Fibroblast of peridontal ligament (primary cell): ENCODE measurements at regions not wholly inside any gene's neighbourhood (a gene's known extent, or its start where the extent isn't known, plus 50 kb on each side); places are given as distances from the start of the nearest gene placed in this dataset.
"Not testable (repeated sequence)": the region's sequence is repeated elsewhere in the genome, so short reads cannot be mapped to it uniquely, and the experiment has no call there.

Experiments
- DNase-seq: peaks from one replicate; pipeline ENCODE4 v3.0.0-alpha.2; 2010; ENCODE audit errors: extremely low read depth

DNA sequence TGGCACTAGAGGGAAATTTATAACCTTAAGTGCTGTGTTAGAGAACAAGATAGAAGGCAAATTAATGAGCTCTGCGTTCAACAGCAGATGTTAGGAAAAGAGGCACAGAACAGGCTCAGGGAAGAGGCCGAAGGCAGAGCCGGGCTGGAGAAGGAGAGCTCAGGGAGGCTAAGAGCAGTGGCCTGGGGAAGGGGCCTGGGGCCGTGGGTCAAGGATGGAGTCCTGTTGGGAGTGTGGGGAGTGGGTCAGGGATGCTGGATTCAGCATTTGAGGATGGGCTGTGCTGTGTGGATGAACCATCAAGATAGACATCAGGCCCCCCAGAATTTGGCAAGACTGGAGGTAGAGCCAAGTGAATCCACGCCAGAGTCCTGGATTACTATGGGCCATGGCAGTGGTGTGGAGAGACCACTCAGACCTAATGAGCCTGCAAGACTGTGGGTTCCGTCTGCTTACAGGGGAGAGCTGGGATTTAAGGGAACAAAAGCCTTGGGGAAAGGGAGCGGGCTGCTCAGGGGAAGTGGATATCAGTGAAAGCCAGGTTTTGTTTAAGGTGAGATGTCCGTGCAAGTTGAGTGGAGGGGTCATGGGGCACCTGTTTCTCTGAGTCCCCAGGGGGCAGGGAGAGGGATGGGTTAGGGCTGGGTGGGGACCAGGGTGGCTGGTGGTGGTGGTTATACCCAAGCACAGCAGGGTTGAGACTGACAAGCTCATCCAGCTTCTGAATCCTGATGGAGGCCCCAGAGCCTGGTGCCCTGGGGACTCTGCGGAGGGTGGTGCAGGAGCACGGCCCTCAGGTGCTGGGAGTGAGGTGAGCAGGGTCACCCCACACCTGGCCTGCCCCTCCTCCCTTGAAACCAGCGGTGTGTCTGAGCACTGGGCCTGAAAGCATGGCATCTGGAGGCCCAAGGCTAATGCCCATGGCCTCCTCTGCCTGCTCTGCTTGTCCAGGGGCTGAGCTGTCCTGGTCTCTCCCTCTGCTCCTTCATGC is 101.7 kb downstream of the BMS1 start:
- DNase-seq = no peak

DNA sequence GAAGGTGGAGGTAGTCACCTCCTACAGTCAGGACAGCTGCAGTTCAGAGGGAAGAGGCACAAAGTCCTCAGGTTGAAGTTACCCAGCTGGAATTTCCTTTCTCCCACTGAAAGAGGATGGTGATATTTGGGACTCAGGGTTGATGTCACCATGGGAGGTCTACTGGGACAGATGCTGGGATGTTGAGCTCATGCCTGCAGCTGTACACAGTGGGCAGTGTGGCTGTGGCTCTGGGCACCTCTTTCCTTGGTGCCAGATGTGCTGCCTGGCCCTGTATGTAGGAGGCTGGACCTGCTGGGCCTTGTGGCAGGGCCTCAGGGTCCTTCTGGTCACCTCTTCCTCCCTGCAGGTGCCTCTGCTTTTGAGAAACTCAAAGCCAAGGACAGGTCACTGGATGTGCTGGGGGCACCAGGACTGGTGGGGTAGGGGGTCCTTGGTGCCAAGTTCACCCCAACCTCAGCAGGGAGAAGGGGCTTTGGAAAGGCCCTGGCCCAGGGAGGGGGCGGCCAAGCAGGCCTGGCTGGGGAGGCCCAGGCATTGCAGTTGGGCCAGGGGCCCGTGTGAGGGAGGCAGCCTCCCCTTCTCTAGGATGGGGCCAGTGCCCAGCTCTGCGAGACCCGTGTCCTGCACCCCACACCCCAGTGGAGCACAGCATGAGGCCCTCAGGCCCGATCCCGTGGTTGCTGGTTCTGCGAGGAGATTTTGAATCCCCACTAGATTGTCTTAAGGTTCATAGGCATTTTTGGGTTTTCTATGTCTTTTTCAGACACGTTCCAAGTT is 103.1 kb downstream of the BMS1 start:
- no peak for DNase-seq

DNA sequence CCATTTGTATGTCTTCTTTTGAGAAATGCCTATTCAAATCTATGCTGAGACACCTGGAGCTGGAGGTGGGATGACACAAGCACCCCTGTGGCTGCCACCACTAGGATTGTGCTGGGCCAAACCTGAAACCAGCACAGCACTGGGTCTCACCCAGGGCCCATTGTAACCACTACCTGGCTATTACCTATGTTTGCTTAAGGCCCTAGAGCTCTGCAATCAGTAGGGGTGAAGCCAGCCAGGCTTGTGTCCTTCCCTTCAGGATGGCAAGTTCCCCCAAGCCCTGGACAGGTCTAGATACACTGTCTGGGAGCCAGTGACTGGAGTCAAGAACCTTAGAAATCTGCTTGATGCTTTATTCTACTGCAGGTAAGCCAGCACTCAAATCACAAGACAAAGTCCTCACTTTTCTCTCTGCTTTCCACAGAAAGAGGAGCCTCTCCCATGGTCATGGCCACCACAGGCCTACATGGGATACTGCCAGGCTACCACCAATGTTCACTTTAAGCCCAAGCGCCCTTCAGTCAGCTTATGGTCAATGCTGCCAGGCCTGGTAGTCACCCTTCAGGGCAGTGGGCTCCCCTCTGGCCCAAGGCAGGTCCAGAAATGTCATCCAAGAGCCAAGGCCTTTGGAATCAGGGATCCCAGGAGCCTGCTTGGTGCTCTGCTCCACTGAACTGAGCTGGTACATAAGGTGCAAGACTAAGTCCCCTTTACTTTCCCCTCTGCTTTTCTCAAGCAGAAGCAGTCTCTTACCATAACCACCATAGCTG is 105.3 kb downstream of the BMS1 start:
- DNase-seq = no peak

DNA sequence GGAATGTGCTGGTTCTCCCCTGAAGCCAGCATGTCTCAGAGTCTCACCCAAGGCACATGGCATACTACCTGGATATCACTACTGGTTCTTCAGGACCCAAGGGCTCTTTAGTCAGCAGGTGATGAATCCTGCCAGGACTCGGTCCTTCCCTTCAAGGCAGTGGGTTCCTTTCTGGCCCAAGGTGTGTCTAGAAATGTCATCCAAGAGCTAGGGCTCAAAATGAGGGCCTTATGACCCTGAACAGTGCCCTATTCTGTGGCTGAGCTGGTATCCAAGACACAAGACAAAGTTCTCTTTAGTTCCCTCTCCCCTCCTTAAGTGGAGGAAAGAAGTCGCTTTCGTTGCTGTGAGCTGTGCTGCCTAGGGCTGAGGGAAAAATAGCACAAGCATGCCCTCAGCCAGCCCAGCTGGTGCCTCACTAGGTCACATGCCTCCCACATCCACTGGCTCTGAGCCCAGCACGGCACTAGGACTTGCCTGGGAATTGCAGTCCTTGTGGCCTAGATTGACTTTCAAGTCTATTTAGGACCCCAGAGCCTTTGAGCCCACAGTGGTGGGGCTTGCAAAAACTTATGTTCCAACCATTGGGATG is 106.0 kb downstream of the BMS1 start:
- DNase-seq = no peak

DNA sequence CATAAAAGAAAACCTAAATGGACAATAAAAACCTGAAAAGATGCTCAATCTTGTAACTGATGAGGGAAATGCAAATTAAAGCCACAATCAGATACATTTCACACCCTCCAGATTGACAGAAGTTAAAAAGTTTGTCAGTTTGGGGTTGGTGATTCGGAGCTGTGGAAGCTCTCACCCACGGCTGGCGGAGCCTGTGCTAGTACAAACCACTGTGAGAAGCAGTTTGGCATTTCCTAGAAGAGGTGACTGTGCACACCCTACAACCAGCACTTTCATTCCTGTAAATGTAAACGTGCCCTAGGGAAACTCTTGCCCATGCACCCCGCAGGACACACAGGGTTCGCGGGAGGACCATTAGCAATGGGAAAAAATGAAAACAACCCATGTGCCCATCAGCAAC is 114.1 kb downstream of the BMS1 start:
- DNase-seq = no peak

DNA sequence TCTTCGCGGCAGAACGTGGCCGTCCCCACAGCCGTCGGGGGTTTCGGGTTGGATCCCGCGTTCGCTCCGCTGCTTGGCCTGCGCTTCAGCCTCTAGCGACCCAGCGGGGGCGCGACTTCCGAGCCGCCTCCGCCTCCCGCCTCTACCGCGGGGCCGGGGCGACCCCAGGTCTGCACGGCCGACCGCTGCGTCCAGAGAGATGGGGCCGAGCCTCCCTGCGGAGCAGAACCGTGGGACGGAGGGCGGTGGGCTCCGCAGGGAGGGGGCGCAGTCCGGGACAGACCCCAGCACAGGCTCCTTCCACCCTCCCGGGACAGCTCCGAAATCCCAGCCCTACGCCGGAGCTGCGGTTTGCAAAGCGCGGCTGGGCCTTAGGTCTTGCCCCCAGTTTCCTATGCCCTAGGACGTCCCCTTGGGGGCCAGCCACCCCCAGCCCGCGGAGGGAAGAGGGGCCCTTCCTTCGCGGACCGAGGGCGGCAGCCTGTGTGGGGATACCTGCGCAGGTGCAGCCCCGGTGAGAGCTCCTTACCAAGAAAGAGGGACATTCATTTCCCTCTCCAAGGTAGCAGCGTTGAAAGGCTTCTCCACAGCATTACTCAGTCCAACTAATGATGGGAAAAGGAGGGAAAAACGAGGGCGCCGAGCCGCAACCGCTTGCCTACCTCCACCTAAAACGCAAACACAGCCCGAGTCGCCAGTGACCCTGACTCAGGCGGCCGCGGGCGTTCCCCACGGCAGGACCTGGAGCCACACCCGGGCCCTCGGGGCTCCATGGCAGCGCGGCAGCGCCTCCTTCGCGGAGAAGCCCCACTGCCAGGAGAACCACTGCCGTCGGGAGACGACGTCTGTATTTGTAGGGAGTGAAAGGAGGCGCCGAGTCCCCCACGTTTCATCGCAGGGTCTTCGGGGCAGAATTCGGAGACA is 115.7 kb downstream of the BMS1 start:
- no peak for DNase-seq

DNA sequence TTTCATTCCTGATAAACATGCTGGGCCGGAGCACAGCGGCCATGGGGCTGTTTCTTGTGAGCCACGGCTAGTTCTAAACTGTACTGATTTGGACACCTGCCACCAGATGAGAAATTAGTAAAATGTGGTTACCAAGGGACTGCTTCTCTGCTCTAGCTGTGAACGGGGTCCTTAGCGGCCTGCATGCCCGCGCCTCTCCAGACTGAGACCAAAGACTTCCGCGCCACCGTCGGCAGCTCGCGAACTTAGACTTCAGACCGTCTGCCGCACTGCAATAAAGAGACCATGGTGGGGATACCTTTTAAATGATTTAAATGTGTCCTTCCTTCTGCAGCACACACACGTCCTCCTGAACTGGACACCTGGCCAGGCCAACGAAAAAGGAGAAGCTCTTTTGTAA is 116.4 kb downstream of the BMS1 start:
- no peak for DNase-seq

DNA sequence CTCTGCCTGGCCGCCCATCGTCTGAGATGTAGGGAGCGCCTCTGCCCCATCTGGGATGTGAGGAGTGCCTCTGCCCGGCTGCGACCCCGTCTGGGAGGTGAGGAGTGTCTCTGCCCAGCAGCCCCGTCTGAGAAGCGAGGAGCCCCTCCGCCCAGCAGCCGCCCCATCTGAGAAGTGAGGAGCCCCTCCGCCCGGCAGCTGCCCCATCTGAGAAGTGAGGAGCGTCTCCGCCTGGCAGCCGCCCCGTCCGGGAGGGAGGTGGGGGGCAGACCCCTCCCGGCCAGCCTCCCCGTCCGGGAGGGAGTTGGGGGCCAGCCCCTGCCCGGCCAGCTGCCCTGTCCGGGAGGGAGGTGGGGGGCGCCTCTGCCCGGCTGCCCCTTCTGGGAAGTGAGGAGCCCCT is 117.8 kb downstream of the BMS1 start:
- DNase-seq = not testable (repeated sequence)

DNA sequence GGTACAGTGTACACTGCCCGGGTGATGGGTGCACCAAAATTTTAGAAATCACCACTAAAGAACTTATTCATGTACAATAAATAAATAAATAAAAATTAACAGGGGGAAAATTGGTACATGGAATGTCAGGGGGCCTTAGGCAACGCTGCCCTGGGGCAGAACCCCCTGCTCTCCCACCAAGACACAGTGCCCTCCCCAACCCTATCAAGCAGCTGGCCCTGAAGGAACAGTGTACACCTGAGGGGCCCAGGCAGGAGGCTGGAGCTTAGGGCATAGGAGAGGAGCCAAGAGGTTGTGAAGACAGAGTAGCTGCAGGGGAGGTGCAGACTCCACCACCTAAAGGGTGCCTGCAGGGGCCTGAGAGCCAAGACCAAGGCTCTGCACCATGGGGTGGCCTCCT is 128.8 kb downstream of the BMS1 start:
- no peak for DNase-seq

DNA sequence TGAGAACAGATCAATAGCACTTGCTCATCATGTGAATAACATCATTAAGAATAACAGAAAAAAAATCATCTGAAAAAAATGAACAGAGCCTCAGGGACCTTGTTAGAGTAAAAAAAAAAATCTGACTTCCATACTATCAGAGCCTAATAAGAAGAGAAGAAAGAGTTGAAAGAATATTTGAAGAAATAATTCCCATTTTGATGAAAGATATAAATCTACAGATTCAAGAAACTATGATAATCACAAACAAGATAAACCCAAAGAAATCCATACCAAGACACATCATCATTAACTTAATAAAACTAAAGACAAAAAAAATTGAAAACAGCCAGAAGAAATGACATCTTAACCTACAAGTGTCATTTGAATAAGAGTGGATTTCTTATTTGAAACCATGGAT is 134.4 kb downstream of the BMS1 start:
- DNase-seq = no peak

DNA sequence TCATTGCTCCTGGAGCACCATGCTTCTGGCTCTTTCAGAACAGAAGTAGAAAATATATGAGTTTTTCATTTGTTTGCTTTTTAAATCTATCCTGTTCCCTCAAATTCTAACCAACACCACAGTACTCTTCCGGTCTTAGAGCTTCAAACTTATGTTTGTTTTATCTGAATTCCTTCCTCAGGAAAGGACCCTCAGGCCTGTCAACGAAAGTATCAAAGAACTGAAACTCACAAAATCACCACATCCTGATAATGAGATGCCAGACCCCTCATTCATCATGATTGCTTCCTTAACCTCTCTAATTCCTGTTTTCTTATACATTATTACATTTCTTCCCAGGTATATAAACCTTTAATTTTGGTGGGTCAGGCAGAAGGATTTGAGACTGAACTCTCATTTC is 135.2 kb downstream of the BMS1 start:
- no peak for DNase-seq

DNA sequence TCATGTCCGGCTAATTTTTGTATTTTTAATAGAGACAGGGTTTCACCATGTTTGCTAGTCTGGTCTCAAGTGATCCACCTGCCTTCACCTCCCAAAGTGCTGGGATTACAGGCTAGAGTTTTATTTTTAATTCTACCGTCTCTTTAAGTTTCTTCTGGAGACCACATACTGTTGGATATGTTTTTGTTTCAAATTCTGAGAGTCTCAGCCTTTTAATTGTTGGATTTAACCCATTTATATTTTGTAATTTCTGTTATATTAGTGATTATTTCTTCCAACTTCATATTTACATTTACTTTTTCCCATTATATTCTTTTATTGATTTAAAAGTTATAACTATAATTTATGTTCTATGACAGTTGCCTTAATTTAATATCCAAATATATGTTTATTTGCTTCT is 139.4 kb downstream of the BMS1 start:
- no peak for DNase-seq

DNA sequence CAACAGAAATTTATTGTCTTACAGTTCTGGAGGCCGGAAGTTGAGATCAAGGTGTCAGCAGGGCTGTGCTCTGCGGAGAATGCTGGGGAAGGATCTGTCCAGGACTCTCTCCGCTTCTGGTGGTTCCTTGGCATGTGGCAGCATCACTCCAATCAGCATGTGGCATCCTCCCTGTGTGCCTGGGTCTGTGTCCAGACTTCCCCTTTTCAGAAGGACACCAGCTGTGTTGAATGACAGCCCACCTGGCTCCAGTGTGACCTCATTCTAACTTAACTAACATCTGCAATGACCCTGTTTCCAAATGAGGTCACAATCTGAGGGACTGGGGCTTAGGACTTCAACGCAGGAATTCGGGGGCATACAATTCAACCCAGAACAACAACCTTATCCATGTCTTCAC is 141.9 kb downstream of the BMS1 start:
- DNase-seq = no peak

DNA sequence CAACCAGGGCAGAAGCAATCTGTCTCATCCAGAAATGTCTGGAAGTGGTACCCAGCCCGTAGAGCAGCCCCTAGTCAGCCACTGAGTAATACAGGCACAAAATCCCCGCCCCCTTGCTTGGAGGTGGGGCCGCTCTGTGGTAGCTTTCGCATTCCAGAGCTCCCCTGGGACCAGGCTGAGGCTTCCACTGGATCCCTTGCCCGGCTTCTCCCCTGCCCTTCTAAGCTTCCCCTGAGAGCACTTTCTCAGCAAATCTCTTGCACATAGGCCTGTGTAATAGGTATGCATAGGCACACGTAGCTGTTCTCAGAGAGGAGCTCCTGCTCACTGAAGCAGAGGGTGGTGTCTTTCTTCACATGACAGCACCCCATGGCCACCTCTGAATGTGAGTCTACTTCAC is 144.2 kb downstream of the BMS1 start:
- DNase-seq = peak; percentile 4

DNA sequence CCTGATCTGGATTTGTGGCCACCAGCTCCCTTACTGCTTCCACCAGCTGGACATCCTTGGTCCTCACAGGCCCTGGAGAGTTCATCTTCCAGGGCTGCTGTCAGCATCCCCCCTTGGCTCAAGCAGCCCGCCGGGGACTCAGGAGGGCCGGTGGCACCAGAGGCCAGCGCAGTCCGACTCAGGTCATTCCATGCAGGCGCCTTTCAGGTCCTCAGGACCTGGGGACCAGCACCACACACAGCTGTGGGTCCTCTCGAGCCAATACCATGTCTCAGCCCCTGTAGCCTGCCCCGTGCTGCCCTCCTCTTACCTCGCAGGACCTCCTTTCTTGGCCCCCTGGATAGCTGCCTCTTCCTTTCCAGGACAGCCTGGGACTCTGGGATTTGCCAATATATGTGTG is 145.5 kb downstream of the BMS1 start:
- no peak for DNase-seq

DNA sequence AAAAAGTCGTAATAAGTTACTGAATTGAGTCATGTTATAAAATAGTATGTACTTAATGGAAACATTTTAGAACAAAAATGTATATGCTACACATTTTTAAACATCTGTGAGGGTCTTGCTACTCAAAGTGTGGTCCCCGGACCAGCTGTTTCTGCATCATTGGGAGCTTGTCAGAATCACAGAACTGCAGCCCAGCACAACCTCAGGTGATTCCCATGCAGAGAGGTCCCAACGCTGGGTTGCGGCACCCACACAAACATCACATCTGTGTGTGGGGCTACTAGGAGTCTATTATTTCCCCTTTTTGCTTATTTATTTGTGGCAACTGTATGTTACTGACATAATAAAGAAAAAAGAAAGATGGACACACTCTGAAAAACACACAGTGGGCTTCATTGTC is 146.6 kb downstream of the BMS1 start:
- no peak for DNase-seq

DNA sequence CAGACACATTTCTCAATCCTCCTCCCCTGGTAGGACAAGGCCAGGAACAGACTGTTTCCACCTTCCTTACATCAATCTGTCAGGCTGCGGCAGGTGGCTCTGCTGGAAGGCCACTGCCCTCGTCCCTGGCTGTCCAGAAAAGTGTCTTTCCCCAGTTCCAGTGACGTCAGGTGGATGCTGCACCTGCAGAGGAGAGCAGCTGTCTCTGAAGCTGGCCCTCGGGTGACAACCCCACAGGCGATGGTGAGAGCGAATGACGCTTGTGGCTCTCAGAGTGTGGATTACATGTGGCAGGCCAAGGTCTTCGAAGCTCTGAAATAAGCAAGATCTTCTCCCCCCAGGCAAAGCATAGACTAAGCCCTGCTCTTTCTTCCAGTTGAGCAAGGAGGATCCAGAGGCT is 146.9 kb upstream of the RET start:
- DNase-seq = no peak

DNA sequence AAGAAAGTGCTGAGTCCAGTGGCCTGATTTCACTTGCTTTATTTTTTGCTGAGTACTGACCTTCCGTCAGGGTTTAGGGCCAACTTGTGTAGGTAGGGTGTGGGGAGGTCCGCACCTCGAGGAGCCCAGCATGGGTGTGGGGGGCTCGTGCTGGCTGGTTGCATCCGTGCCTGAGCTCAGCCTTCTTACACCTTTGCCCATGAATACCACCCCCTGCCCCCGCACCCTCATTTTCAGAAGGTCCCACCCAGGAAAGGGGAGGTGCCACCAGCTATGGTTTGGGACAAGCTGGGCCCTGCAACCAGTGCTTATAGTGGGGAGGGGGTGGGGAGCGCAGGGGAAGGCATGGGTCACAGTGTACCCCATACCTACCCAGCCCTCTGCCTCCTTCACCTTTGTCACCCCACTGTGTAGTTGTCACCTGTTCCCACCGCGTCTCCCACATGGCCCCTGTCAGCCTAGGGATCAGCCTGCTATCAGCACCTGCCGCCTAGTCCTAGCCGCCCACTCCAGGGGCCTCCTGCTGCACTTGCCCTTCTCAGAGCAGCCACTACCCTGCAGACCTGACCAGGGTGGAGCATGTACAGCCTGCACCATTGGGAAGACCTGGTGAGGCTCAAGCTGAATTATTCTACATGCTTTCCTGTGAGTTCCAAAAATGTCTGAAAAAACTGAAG is 146.2 kb upstream of the RET start:
- no peak for DNase-seq

DNA sequence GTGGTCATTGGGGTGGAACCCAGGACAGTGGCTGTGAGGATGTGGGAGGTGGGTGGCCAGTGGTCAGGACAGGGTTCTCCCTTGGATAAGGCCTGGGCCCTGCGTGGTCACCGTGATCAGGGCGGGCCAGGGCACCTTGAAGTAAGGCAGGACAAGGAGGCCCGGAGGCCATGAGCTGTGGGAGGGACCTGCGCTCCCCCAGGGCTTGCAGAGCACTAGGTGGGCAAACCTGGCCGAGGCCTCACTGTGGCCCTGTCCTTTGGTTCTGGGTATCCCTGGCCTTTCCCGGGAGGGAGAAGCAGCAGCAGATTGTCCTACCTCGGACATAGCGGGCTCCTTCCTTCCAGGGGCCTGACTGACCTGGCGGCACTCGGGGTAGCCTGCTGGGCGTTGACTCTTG is 144.8 kb upstream of the RET start:
- DNase-seq = no peak

DNA sequence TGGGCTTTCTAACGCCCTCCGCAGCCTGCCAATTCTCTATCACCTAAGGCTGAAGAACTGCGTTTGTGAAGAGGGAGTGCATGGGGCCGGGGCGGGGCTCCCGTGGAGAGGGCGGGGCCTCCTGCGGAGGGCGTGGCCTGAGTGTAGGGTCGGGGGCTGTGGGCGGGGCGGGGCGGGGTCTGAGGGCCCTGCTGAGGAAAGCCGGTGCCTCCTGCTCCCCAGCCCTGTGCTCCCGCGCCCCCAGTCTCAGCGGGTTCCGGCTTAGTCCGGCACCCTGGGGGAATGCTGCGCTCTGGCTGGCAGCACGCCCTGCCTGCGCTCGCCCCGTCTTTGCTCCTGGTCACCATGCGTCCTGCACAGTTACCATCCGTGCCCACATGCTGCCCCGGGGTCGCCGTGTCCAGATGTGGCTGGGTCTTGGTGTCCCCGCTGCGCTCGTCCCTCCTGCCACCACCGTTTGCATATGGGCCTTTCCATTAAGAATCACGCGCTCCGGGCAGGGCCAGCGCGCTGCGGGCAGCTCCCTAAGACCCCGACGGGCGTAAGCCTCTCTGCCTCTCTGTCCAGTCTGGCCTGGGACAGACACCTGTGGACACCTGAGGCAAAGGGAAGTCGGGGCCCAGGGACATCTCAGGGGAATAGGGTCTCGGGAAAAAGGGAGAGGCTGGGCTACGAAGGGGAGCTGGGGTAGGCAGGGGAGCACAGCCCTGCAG is 144.0 kb upstream of the RET start:
- DNase-seq = no peak
